Left ventricle myocardium inferior (tissue), 1 donor: ENCODE measurements at regions not wholly inside any gene's neighbourhood (a gene's known extent, or its start where the extent isn't known, plus 50 kb on each side); places are given as distances from the start of the nearest gene placed in this dataset.
"Not testable (repeated sequence)": the region's sequence is repeated elsewhere in the genome, so short reads cannot be mapped to it uniquely, and the experiment has no call there.

Experiments used
- DNase-seq: peaks from one replicate; pipeline ENCODE4 v3.0.0-alpha.2; 2020
- H3K27ac ChIP-seq: fragments of 200-600 bp; replicated peaks from 2 replicates; pipeline ENCODE4 v1.8.0; 2021
- H3K27me3 ChIP-seq: fragments of 200-600 bp; 2 replicates; pipeline ENCODE4 v1.8.0; 2021; ENCODE audit warnings: low read depth
- H3K36me3 ChIP-seq: fragments of 200-600 bp; 2 replicates; pipeline ENCODE4 v1.8.0; 2021
- H3K4me1 ChIP-seq: fragments of 200-600 bp; 2 replicates; pipeline ENCODE4 v1.8.0; 2021
- H3K4me3 ChIP-seq: fragments of 200-600 bp; 2 replicates; pipeline ENCODE4 v1.8.0; 2021; ENCODE audit warnings: mild to moderate bottlenecking, moderate library complexity
- H3K9me3 ChIP-seq: fragments of 200-600 bp; replicated peaks from 2 replicates; pipeline ENCODE4 v1.8.0; 2021
- CTCF ChIP-seq: fragments of 200-600 bp; IDR thresholded peaks from 2 replicates; pipeline ENCODE4 v1.8.0; 2021; ENCODE audit warnings: antibody characterized with exemption, mild to moderate bottlenecking, borderline replicate concordance
- intact Hi-C: fragments of 100-400 bp; cut with micrococcal nuclease; formaldehyde crosslinking; loops from one replicate; pipeline ENCODE4 v1.11.0; 2022
- donor health status: DM: no; HTN: yes; CAD: no; lungs with severe emphysema.

- H3K27me3 ChIP-seq, intact Hi-C loops, H3K9me3 ChIP-seq, DNase-seq, H3K36me3 ChIP-seq, H3K4me3 ChIP-seq: not testable (repeated sequence)
- peak overlapping the region; percentile 52 for H3K27ac ChIP-seq
- peaks cover 12% of the 10 kb centered on the region for H3K4me1 ChIP-seq
These were observed 351.2 kb downstream of the BCL2L11 start for GRCh38 chr2:111471791-111472530.

- DNase-seq, intact Hi-C loops: not testable (repeated sequence)
- peak overlapping the region; percentile 52 for H3K27ac ChIP-seq
These were observed 352.2 kb downstream of the BCL2L11 start for GRCh38 chr2:111472844-111473403.

GRCh38 chr2:111473522-111473921 lies 352.8 kb downstream of the BCL2L11 start:
- H3K27me3 ChIP-seq, intact Hi-C loops: not testable (repeated sequence)

More at GRCh38 chr2:111472844-111473403, 352.2 kb downstream of the BCL2L11 start:
- H3K4me1 ChIP-seq, result peaks cover 12% of the 10 kb centered on the region
- H3K9me3 ChIP-seq, H3K36me3 ChIP-seq, H3K27me3 ChIP-seq, H3K4me3 ChIP-seq: not testable (repeated sequence)

GRCh38 chr2:111474198-111474705 lies 353.5 kb downstream of the BCL2L11 start:
- H3K27me3 ChIP-seq, H3K9me3 ChIP-seq, H3K36me3 ChIP-seq, intact Hi-C loops, H3K27ac ChIP-seq, H3K4me3 ChIP-seq, DNase-seq: not testable (repeated sequence)
- H3K4me1 ChIP-seq, result peaks cover 12% of the 10 kb centered on the region

More at GRCh38 chr2:111473522-111473921, 352.8 kb downstream of the BCL2L11 start:
- not testable (repeated sequence) for H3K4me3 ChIP-seq, DNase-seq, H3K9me3 ChIP-seq, H3K36me3 ChIP-seq, H3K27ac ChIP-seq
- H3K4me1 ChIP-seq, result peaks cover 12% of the 10 kb centered on the region

- H3K27ac ChIP-seq, intact Hi-C loops: not testable (repeated sequence)
- peak; percentile 17 for TF ChIP-seq CTCF
These were observed 357.6 kb downstream of the BCL2L11 start for GRCh38 chr2:111478335-111478734.

GRCh38 chr2:111478871-111479318 lies 358.2 kb downstream of the BCL2L11 start:
- H3K27ac ChIP-seq, DNase-seq: not testable (repeated sequence)

More at GRCh38 chr2:111478335-111478734, 357.6 kb downstream of the BCL2L11 start:
- not testable (repeated sequence) for H3K4me3 ChIP-seq, H3K4me1 ChIP-seq, H3K27me3 ChIP-seq, DNase-seq, H3K36me3 ChIP-seq, H3K9me3 ChIP-seq

GRCh38 chr2:111480016-111480625 lies 359.4 kb downstream of the BCL2L11 start:
- H3K4me1 ChIP-seq, H3K27me3 ChIP-seq, DNase-seq, H3K27ac ChIP-seq, H3K9me3 ChIP-seq, H3K36me3 ChIP-seq, H3K4me3 ChIP-seq, intact Hi-C loops: not testable (repeated sequence)

More at GRCh38 chr2:111478871-111479318, 358.2 kb downstream of the BCL2L11 start:
- H3K4me3 ChIP-seq, H3K36me3 ChIP-seq, intact Hi-C loops, H3K27me3 ChIP-seq, H3K4me1 ChIP-seq, H3K9me3 ChIP-seq: not testable (repeated sequence)

- intact Hi-C loops, H3K4me3 ChIP-seq, H3K4me1 ChIP-seq, DNase-seq, H3K27me3 ChIP-seq, H3K9me3 ChIP-seq, H3K36me3 ChIP-seq: not testable (repeated sequence)
- H3K27ac ChIP-seq, result peak overlapping the region; percentile 40
These were observed 359.9 kb downstream of the BCL2L11 start for GRCh38 chr2:111480633-111481032.

- H3K27ac ChIP-seq, H3K9me3 ChIP-seq, H3K27me3 ChIP-seq, intact Hi-C loops, H3K4me3 ChIP-seq, H3K4me1 ChIP-seq, H3K36me3 ChIP-seq: not testable (repeated sequence)
- peak; percentile 33 for DNase-seq
These were observed 360.5 kb downstream of the BCL2L11 start for GRCh38 chr2:111481219-111481618.

GRCh38 chr2:111482987-111483679 lies 362.4 kb downstream of the BCL2L11 start:
- H3K4me3 ChIP-seq, intact Hi-C loops, H3K27me3 ChIP-seq, DNase-seq, H3K36me3 ChIP-seq, H3K9me3 ChIP-seq, H3K27ac ChIP-seq, H3K4me1 ChIP-seq: not testable (repeated sequence)

- H3K27ac ChIP-seq, DNase-seq, H3K36me3 ChIP-seq, H3K4me3 ChIP-seq, H3K9me3 ChIP-seq, intact Hi-C loops, H3K4me1 ChIP-seq, H3K27me3 ChIP-seq: not testable (repeated sequence)
These were observed 363.4 kb downstream of the BCL2L11 start for GRCh38 chr2:111484097-111484496.

GRCh38 chr2:111485895-111486294 lies 365.2 kb downstream of the BCL2L11 start:
- H3K4me3 ChIP-seq, H3K9me3 ChIP-seq, H3K27me3 ChIP-seq, H3K4me1 ChIP-seq, DNase-seq, H3K27ac ChIP-seq, intact Hi-C loops, H3K36me3 ChIP-seq: not testable (repeated sequence)
